Ovary (tissue), 7 donors: ENCODE measurements at regions not wholly inside any gene's neighbourhood (a gene's known extent, or its start where the extent isn't known, plus 50 kb on each side); places are given as distances from the start of the nearest gene placed in this dataset.

ENCODE experiments used
- DNase-seq, 5 donors: peaks; one replicate each; pipeline ENCODE4 v3.0.0-alpha.2; 2019 to 2020
- H3K27ac ChIP-seq, 2 donors: fragments of 200-600 bp; one replicate each; pipeline versions ENCODE4 v1.5.1 to v1.8.0; 2019 to 2022
- H3K27me3 ChIP-seq: fragments of 200-600 bp; one replicate; pipeline ENCODE4 v1.8.0; 2022
- H3K36me3 ChIP-seq: fragments of 200-600 bp; sonication (generic); one replicate; pipeline ENCODE4 v1.5.1; 2019
- H3K4me1 ChIP-seq: one replicate; pipeline ENCODE4 v1.8.1; 2013; ENCODE audit warnings: mild to moderate bottlenecking, moderate library complexity; ENCODE audit not compliant: insufficient read depth
- H3K4me3 ChIP-seq: fragments of 200-600 bp; sonication (generic); one replicate; pipeline ENCODE4 v1.5.1; 2017
- H3K9me3 ChIP-seq, 2 donors: fragments of 200-600 bp in 1 of 2; sonication (generic) in 1 of 2; one replicate each; pipeline versions ENCODE4 v1.5.1 to v1.8.1; 2013 to 2019; ENCODE audit warnings: mild to moderate bottlenecking in 1 of 2, moderate library complexity in 1 of 2
- EP300 ChIP-seq: sonication (generic); formaldehyde crosslinking; IDR thresholded peaks from one replicate; pipeline ENCODE4 v1.6.1; 2017; ENCODE audit warnings: antibody characterized with exemption
- POLR2A ChIP-seq: fragments of 450-650 bp; IDR thresholded peaks from one replicate; pipeline ENCODE4 v1.6.1; 2017; ENCODE audit warnings: antibody characterized with exemption, mild to moderate bottlenecking, moderate library complexity
- WGBS, 3 donors: extraction: QIAGEN DNeasy Blood & Tissue Kit in 1 of 3; methylation state at CpG; one replicate each; pipeline versions ENCODE4 v1.1.5 to v1.1.7; 2013 to 2017; 5-methylcytosine and 5-hydroxymethylcytosine counted together
- intact Hi-C, 4 donors: fragments of 100-400 bp; cut with DNase I; formaldehyde crosslinking; loops; one replicate each; pipeline versions ENCODE4 v1.11.0 to v1.15.1; 2022 to 2023
- TF ChIP-seq, protein P1 (sequence below), 3 donors: fragments of 450-650 bp in 2 of 3; fragments of 200-600 bp in 1 of 3; IDR thresholded peaks; one replicate each; pipeline versions ENCODE4 v1.5.1 to v1.8.0; 2016 to 2022; ENCODE audit warnings: antibody characterized with exemption in 3 of 3, mild to moderate bottlenecking in 1 of 3
- donor health status: DM: no; HTN: no; CAD: no; lungs with moderate emphysema.
- donor health status: DM: no; HTN: no; CAD: no.
- donor health status: Bipolar disorder and iron deficiency.
- donor health status: DM: no; HTN: no; CAD: no.
- donor health status: DM: yes; HTN: yes; CAD: no.

DNA sequence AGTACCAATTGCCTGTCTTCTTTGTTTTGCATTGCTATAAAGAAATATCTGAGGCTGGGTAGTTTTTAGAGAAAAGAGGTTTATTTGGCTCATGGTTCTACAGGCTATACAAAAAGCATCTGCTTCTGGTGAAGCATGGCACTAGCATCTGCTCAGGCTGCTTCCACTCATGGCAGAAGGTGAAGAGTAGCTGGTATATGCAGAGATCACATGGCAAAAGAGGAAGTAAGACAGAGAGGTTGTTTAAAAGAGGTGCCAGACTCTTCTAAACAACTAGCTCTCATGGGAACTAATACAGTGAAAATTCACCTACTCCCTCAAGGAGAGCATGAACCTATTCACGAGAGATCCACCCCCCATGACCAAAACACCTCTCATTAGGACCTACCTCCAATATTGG, 56.7 kb upstream of the GUCA2B start:
- 58 to 77% (median 61%) methylated on average over 1 of the region's 1 CpG for WGBS, 3 donors
- Histone ChIP-seq H3K27me3 (no peaks in the 10 kb centered on the region), H3K9me3 (no peaks in the 10 kb centered on the region), H3K27ac (no peak overlapping the region), H3K36me3 (no peaks in the 10 kb centered on the region), H3K4me3 (no peak overlapping the region), H3K4me1 (no peaks in the 10 kb centered on the region)
- TF ChIP-seq, protein P1, sequence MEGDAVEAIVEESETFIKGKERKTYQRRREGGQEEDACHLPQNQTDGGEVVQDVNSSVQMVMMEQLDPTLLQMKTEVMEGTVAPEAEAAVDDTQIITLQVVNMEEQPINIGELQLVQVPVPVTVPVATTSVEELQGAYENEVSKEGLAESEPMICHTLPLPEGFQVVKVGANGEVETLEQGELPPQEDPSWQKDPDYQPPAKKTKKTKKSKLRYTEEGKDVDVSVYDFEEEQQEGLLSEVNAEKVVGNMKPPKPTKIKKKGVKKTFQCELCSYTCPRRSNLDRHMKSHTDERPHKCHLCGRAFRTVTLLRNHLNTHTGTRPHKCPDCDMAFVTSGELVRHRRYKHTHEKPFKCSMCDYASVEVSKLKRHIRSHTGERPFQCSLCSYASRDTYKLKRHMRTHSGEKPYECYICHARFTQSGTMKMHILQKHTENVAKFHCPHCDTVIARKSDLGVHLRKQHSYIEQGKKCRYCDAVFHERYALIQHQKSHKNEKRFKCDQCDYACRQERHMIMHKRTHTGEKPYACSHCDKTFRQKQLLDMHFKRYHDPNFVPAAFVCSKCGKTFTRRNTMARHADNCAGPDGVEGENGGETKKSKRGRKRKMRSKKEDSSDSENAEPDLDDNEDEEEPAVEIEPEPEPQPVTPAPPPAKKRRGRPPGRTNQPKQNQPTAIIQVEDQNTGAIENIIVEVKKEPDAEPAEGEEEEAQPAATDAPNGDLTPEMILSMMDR (IDR thresholded peaks at IDR 0.05) = no peak
- TF ChIP-seq EP300 (no peak), POLR2A (no peak)
- intact Hi-C loops = no loop called here
- no peak for DNase-seq

DNA sequence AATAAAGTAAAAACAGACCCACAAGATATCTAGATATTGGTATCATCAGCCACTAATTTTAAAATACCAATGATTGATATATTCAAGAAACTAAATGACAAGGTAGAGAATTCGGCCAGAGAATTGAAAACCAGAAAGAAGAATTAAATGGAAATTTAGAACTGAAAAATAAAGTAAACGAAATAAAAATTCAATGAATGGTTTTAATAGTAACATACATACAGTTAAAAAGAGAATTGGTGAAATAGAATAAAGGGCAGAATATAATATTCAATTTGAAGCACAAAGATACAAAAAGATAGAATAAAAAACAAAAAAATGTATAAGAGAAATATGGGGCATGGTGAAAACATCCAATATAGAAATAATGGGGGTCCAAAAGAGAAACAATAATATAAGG, 64.0 kb upstream of the GUCA2B start:
- TF ChIP-seq EP300 (no peak), POLR2A (no peak)
- TF ChIP-seq, protein P1 (IDR thresholded peaks at IDR 0.05) = no peak
- 75 to 81% (median 80%) methylated on average over 2 of the region's 2 CpGs for WGBS, 3 donors
- Histone ChIP-seq H3K4me1 (no peaks in the 10 kb centered on the region), H3K36me3 (no peaks in the 10 kb centered on the region), H3K27ac (no peak overlapping the region), H3K27me3 (no peaks in the 10 kb centered on the region), H3K4me3 (no peak overlapping the region), H3K9me3 (no peaks in the 10 kb centered on the region)
- no peak for DNase-seq
- intact Hi-C loops = no loop called here

DNA sequence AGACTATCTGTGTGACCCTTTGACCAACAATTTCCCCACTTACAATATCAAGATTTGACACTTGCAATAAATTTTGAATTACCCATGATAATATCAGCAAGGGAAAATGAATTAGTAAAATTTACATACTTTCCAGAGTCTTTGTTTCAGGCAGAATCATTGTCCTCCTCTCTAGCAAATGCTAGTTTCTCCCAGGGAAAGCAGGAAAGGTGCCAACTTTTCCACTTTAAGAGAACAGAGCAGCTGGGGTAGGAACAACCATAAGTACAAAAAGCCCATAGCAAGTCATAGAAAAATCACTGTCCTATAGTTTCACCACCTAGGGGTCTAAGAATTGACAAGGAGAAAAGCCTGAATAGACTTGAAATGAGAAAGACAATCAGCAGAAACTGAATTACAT, 67.1 kb upstream of the GUCA2B start:
- TF ChIP-seq, protein P1 (IDR thresholded peaks at IDR 0.05) = no peak
- TF ChIP-seq EP300 (no peak), POLR2A (no peak)
- no peaks in the 10 kb centered on the region for H3K9me3 ChIP-seq
- intact Hi-C loops = no loop called here
- DNase-seq = no peak
- H3K27ac ChIP-seq = no peak overlapping the region
- no peak overlapping the region for H3K4me3 ChIP-seq
- H3K36me3 ChIP-seq = no peaks in the 10 kb centered on the region
- H3K27me3 ChIP-seq = no peaks in the 10 kb centered on the region
- H3K4me1 ChIP-seq = no peaks in the 10 kb centered on the region

DNA sequence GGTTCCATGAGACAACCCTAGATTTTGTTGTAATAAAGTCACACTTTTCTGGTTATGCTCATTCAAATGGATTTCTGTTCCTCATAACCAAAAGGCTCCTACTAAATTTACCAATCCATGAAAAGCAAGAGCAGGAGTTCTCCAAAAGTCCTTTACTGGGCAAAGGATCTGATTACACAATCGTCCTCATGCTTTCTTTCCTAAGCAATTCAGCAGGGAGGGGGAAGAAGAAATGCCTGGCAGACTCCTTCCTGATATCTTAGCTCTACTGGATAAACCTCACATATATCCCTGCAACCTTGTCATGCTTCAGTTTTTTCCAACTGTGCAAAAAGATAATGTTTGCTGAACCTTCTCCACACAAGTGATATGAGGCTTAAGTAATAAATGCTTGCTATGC, 67.6 kb upstream of the GUCA2B start:
- H3K4me1 ChIP-seq = no peaks in the 10 kb centered on the region

More for the DNA sequence above, 67.6 kb upstream of the GUCA2B start:
- 0 to 13% (median 8%) methylated on average over 1 of the region's 1 CpG for WGBS, 3 donors
- intact Hi-C loops = no loop called here
- no peak for DNase-seq
- Histone ChIP-seq H3K36me3 (no peaks in the 10 kb centered on the region), H3K9me3 (no peaks in the 10 kb centered on the region), H3K4me3 (no peak overlapping the region), H3K27me3 (no peaks in the 10 kb centered on the region), H3K27ac (no peak overlapping the region)
- TF ChIP-seq POLR2A (no peak), EP300 (no peak)
- TF ChIP-seq, protein P1 (IDR thresholded peaks at IDR 0.05) = no peak
